GM18519 (cell line): ENCODE measurements at regions not wholly inside any gene's neighbourhood (a gene's known extent, or its start where the extent isn't known, plus 50 kb on each side); places are given as distances from the start of the nearest gene placed in this dataset.

ENCODE experiments used
- ATAC-seq: cut with Tn5 transposase; IDR thresholded peaks from one replicate; pipeline ENCODE4 v1.9.1; 2021; ENCODE audit warnings: mild to moderate bottlenecking, moderate library complexity; ENCODE audit not compliant: unreplicated experiment, low FRiP score

GRCh38 chr3:113136071-113136470 lies 75.3 kb upstream of the BOC start:
- no peak for ATAC-seq

DNA sequence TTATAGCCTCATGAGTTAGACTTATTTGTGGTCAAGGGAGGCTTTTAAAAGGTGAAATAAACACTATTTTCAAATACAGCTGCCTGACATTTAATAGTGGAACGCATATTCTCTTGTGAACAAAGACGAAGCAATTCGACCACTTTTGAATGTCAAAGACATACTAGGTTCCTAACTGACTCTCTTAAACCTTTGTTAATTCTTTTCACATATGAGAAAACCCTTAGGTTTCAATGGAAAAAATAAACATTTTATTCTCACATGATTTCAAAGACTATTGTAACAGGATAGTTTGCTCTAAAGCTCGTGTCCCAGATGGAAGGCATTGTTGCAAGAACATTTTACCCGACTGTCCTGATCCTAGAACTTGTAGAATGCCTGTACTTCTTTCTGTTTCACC lies 74.8 kb upstream of the BOC start:
- no peak for ATAC-seq

GRCh38 chr3:113138839-113139743 lies 72.3 kb upstream of the BOC start:
- ATAC-seq: no peak

DNA sequence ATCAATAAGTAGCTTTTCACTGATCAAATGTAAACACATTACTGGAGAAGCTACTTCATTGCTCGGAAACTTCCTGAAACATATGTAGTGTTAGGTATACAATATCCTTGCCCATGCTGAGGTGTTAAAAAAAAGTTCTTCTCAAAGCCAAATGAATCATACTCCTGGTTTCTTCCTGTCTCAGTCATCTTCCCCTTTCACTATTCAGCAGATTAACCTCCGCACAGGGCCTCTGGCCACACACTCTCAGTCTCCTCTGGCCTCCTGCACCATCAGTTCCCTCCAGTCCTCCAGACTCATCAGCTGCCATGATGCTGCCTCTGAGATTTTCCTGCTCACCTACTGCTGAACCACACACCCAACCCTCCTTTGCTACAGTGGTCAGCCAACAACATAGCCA lies 70.5 kb upstream of the BOC start:
- no peak for ATAC-seq

GRCh38 chr3:113141543-113141942 lies 69.8 kb upstream of the BOC start:
- ATAC-seq: no peak

GRCh38 chr3:113142476-113142875 lies 68.9 kb upstream of the BOC start:
- no peak for ATAC-seq

GRCh38 chr3:113143353-113143752 lies 68.0 kb upstream of the BOC start:
- ATAC-seq: no peak

GRCh38 chr3:113147681-113148261 lies 63.6 kb upstream of the BOC start:
- no peak for ATAC-seq

- ATAC-seq: no peak
Measured at GRCh38 chr3:113148284-113148683, 63.1 kb upstream of the BOC start.

DNA sequence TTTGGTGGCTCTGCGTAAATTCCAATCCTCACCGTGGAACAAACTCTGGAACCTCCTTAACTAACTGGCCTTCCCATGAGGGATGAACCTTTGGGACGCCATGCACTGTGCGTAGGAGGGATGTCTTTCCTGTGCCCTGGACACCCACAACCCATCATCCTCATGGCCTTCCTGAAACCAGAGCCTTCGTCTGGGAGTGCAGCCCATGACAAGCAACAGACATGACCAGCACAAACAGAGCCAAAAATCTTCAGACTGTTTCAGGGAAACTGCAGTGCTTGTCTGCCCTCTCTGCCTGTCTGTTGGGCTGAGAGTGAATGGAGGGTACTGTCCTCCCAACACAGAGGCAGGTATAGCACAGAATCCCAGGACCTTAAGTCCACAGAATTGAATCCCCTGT lies 61.1 kb upstream of the BOC start:
- no peak for ATAC-seq

DNA sequence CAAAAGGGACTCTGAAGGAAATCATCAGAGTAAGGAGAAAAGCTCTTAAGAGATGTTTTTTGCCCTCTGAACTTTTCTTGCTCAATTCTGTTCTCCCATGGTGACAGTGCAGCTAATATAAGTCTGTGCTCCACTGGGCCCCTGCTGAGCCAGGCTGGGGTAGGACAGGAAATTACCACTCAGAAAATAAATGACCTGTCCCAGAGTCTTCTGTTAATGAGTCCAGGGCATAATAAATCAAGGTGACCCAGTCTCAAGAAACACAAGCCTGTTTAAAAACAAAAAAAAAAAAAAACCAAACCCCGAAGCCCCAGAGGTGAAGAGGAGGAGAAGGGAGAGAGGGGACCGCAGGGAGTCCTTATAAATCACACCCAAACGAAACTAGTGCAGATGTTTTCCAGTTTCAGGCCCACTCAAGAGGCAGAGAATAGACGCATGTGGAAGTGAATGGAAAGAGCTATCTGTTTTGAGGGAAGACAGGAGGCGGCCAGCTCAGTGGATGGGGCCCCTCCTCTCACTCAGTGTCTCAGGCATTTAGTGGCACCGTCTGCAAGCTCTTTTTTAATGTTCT lies 59.8 kb upstream of the BOC start:
- no peak for ATAC-seq

DNA sequence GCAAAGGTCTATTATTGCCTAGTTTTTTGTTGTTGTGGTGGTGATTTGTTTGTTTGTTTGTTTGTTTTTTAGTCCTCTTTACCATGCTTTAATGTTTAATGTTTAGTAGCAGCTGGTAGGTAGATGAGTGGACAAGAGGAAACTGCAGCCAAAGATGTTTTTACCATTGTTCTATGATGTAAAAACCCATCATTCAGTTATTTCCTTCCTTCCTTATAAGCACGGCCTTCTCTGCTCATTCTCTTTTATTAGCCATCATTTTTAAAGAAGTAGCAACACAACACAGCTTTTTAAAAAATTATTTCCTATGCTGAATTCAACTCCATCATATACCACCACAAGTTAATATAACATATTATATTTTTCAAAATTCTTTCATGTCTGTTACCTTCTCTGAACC lies 58.5 kb upstream of the BOC start:
- ATAC-seq: no peak

GRCh38 chr3:113153499-113154107 lies 57.8 kb upstream of the BOC start:
- ATAC-seq: no peak

DNA sequence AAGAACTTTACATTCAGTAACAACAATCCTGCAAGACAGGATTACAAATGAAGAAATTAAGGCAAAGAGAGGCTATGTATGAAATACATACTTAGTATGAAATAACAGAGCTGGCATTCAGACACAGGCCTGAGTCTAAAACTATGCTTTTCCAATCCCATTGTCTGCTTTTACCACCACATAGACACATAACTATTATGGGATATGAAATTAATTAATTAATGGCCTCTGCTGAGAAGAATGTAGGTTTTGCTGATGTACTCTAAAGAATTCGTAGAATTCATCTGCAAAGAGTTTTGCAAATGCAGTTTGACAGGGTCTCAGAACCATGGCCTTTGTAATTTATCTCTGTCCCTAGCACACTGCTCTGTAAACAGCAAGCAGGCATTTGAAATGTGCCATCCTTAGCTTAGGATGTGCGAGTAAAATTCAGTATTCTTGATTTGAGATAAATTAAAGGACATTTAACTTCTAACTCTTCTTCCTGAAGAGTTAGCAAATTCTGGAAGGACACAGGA lies 54.5 kb upstream of the BOC start:
- ATAC-seq: no peak

DNA sequence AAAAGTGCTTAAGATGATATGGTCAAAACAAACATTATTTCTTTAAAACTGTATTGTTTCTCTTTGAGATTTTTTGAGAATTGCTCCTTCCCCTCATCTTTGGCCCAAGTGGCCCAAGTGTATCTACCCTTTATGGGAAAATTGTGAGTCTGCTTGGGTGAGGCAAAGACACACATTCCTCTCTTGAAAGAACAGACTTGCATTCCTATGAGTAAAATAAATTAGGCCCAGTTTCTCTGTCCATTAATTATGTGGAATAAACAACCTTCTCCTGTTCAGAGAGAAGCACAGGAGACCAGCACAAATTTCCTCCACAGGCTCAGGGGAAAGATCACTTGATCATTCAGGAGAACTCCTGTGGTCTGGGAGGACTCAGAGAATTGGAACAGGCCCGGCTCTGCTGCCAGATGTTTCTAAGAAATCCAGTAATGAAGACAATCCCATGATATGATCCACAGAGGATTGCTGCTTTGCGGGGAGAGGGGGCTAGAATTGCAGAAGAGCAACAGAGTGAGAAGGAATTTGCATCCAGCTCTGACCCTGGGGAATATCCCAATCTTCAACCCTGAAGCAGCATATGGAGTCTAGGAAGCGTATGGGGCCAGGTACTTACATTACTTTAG lies 53.8 kb upstream of the BOC start:
- ATAC-seq: no peak

DNA sequence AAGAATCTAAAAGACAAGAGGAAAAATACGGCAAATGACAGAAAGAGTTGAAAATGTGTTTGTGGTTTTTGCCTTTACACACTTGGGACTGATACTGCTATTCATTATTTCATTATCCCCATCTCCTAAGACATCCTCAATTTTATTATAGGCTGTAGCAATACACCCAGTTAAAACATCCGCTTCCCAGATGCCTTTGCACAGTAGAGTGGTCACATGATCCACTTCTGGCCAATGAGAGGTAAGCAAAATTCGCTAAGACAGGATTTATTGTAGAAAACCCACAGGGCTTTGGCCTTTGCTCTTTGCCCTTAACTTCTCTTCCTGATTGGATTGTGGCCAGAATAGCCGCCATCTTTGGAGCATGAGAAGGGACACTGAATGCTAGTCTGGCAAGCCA lies 53.2 kb upstream of the BOC start:
- ATAC-seq: no peak
